Activated T-cell treated with anti-CD3 and anti-CD28 coated beads for 48 hours (primary cell): ENCODE measurements at regions not wholly inside any gene's neighbourhood (a gene's known extent, or its start where the extent isn't known, plus 50 kb on each side); places are given as distances from the start of the nearest gene placed in this dataset.

Source experiments
- DNase-seq: peaks from one replicate; pipeline ENCODE4 v3.0.0-alpha.2; 2020; ENCODE audit warnings: low read depth

DNA sequence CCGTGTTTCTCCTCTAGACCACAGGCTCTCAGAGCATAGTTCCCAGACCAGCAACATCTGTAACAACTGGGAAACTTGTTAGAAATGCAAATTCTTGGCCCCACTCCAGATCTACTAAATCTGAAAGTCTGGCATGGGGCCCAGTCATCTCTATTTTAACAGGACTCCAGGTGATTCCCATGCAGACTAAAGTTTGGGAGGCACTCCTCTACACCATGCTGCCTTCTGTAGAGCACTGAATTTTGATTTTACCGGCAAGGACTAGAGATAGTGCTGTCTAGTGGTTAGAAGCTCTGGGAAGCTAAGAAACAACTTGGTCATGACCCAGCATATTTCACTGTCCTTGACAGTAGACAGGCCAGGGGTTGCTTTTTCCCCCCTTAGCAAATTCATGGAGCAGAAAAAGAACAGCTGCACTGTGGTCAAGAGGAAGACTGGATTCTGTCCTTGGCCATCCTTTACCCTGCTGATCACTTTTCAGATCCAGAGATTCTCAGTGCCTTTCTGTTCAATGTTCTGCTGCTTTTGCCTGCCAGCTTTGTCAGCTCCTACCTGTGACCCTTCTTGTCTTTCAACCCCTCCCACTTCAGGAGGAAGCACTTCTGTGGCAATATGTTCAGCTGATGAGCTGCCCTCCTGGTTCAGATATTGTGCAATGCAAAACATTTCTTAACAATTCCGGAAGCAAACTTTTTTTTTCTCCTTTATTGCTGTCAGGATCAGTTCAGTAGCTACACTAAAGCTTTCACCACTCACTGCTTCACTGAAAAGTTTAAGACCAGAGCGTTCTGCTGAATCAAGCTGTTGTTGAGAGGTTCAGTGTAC lies 133.8 kb upstream of the NUDT4 start:
- no peak for DNase-seq

DNA sequence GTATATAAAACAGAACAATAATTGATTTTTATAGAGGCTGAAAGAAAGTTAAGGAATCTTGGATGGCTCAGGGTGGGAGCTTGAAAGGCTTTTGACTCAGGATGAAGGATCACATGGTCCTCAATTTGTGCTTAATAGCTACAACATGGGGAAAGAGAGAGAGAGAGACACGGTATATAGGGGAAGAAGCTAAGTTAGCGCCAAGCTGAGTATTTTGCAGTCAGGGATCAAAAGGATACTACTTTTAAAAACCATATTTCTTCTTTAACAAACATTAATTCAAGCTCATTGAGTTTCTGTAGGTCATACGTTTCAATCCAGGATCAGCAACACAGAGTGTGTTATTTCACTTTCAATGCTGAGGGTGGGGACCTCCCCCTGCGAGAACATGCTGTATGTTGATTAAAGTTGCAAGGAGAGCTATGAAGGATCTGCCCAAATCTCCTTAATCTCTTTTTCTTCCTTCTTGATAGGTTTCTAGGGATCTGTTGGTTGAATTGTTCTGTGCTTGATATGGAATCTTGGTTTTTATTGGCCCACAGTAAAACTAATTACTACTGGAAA lies 133.1 kb upstream of the NUDT4 start:
- no peak for DNase-seq

DNA sequence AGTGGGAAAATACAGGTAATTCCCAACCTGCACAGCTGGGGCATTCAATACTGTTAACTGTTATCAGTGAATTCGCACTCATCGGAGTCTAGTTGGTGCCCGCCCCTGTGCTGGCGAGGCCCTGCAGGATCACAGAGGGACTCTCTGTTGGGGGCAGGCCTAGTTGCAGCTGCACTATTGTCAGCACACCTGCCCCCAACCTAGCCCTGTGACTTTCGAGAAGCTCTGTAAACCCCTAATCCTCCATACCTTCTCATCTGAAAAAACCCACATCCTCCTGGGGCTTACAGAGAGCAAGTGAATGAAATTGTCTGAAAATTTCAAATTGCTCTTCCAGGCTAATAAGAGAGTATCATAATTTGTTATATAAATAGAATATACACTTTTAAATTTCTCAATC lies 132.2 kb upstream of the NUDT4 start:
- no peak for DNase-seq

DNA sequence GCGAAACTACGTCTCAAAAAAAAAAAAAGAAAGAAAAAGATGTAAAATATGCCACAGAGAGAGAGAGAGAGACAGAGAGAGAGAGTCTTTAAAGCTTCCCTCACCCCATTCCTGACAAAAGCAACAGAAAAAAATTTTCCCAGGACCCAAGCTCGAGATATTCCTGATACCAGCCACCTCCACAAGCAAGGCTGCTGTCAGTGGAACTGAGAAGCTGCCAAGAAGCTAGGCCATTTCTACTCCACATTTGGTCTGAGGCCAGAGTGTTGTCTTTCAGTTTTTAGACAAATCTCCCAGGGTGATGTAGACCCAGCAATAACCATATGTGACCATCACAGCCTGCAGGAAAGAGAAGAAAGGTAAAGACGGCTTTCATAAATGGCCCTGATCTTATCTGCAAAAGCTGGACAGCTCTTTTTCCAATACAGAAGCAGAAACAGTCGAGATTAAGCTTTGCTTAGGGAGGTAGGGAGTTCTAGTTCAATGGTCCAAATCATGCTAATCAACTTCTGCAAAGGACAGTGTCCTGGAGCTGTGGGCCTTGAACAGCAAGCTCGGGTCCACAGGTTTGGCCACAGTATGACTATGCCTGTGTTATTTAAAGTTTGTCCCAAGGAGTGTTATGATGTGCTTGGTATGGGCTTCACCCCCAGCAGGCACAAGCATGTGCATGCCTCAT lies 130.3 kb upstream of the NUDT4 start:
- DNase-seq = no peak

DNA sequence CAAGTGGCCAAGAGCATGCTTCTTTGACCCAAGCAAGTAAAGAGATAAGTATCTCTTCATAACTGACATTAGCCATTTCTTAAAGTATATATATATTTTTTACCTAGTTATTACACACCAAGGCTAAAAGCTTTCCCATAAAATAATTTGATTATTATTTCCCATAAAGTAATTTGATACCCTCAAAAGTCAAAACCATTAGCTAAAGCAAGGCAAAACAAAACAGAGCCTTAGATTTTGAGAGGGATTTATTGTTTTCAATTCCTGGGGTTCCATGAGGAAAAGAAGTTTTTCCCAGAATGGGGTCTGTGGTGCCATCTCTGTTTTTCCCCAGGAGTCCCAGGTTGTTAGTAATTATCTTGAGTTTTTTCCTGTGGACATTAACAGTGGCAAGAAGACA lies 125.5 kb upstream of the NUDT4 start:
- DNase-seq = no peak

DNA sequence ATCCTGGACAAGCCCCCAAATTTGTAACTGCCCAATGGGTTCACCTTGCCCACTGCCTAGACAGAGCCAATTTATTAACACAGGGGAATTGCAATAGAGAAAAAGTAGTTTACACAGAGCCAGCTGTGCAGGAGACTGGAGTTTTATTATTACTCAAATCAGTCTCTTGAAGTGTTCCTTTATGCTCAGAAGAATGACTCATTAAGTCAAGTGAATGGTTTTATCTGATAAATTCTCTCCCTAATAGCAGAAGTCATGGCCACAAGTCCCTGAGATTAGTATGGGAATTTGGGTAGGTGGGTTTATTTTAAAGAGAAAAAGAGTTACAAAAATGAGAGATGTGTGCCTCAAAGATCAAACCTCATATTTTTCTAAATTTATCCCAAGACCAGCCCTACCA lies 122.8 kb upstream of the NUDT4 start:
- DNase-seq = no peak

DNA sequence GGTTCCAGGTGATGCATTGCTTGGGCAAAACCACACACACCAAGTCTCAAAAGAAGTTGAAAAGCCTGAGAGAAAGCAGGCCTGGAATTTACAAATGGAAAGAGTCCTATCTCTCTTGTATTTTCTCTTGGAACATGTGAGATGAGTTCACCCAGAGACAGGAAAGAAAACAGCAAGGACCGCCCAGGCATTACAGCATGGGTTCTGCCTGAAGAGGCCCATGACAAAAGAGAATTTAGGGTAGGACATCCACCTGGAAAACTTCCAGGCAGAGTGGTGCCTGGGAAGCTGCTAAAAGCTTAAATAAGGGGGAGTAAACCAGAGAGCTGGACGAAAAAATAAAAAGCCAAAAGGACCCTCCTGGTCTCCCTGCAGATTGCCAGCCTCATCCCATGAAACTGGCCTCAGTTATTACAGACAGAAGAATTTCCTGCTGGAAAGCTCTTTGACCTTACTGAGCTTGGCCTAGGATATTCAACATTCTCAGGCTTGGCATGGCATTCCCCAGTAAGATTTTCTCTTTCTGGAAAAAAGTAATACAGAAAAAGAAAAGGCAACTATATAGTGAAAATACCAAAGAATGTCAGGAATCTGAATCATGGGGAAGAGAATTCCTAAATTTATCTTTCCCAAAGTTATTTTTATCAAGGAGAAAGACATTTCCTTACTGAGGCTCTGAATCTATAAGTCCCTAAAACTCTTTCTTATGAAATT lies 121.3 kb upstream of the NUDT4 start:
- no peak for DNase-seq

DNA sequence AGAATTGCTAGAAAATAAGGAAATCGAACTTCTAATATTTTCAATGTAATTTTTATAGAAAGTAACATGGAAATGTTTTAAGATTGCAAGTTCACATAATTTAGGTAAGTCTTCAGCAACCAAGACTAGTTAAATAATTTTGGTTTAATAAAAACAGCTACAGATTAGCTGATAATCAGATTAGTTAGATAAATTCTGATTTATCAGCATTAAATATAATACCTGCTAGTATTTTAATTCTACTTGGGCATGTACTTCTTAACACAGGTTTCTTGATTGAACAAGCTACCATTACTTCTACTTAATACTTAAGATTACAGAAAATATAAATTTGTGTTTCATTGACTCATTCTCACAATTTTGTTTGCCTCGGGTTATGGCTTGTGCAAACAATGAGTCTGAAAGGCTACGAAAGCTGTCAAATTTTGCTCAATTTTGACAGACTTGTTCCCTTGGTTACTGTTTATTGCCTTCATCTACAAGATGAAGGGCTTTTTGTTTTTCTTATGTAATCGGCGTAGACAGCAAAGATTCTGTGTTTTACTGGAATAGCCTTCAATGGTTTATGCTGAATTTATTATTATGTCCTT lies 116.1 kb upstream of the NUDT4 start:
- no peak for DNase-seq

DNA sequence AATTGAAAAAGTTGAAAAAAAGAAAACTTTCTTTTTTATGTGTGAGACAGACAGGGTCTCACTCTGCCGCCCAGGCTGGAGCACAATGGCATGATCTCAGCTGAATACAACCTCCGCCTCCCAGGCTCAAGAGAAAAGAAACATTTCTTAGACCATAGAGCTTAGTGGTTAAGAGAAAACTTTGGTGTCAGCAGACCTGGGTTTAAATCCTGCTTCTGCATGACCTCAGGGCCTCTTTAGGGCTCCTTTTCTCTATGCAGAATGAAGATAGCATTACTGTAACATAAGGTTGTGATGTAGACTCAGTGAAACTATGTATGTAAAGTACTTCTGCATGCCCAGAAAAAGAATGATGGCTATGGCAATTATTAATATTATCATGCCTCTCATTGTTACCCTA lies 104.7 kb upstream of the NUDT4 start:
- DNase-seq = no peak

DNA sequence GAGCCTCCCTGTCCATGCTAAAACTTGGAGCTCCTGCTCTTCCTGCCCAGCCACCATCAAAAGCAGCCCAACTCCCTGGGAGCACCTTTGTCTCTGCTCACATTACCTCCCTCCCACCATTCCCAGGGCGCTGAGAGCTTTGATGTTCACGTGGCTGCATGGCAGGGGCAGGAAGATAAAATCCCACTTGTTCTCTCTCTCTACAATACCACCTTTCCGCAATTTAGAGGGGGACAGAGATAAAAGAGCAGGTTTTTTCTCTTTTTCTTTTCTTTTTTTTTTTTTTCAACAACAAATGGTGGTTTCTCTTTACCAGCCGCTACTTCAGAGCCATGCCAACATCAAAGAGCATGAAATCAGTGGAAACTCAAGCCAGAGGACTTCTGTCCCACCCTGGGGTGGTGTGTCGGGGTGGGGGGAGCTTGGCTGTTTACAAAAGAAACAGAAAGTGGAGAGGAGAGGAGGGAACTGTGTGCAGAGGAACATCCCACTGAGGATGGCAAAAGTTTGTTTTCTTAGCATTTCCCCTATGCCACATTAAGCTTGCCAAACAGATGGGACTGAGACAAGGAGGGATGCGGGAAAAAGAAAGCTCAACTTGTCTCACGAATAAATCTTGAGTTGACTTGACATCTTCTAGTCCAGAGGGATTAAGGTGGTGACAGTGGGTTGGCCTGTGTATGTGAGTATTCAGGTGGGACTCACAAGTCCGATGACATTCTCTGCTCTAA lies 103.7 kb upstream of the NUDT4 start:
- DNase-seq = no peak

DNA sequence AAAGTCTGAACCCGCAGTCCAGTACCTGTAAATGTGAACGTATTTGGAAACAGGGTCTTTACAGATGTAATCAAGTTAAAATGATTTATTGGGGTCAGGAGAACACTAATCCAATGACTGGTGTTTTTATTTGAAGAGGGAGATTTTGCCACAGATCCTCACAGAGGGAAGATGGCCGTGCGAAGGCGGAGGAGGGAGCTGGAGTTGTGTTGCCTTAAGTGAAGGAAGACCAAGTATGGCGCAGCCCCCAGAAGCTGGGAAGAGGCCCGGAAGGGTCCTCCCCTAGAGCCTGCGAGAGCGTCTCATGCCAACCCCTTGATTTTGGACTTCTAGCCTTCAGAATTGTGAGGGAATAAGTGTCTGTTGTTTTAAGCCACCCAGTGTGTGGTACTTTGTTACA lies 102.8 kb upstream of the NUDT4 start:
- DNase-seq = no peak

DNA sequence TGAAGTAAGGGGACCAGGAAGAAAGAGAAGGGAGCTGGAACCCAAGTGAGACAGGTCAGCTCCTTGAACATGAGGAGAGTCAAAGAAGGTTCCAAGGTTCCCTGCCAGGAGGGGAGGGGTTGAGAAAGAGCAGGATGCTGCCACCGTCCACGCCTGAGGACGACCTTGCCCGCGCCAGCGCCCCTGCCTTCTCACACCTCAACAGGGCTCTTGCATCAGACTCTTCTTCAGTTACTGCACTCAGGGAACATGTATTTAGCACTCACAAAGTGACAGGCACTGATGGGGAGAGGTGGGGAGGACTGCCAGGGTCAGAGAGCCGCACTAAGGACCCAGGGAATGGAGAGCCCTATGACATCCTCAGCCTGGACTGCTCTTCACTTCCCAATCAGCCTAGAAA lies 102.1 kb upstream of the NUDT4 start:
- DNase-seq = no peak

DNA sequence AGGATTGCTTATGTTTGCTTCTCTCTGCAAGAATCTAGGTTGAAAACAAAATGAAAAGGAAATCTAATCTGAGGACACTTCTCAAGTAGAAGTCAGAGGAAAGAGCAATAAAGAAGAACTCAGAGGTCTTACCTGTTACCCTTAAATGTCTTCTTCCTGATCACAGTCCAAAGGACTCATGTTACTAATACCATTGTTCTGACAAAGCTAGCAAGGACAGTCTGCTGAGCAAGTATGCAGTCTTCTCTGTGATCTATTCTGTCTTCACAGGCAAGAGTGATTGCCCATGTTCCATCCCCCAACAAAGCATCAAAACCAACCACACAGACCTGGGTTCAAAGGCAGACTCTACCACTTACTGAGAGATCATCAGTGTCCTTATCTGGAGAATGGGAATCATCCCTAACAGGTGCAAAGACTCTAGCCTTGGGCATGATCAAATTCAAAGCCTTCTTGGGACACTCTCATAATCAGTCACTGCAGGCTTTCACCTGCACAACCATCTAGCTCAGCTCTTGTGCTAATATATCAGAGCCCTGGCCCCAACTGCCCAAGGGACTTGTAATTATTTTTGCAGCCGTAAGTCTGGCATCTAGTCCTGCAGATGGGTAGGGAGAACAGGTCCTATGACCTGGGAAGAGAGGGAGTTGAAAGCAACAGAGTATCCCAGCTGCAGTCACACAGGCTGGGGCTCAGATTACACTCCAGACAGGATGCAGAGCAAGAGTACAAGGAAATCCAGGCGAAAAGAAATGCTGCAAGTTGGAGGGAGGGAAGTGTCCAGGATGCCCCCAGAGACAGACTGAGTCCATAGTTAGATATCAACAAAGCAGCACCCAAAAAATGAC lies 97.9 kb upstream of the NUDT4 start:
- DNase-seq = no peak

DNA sequence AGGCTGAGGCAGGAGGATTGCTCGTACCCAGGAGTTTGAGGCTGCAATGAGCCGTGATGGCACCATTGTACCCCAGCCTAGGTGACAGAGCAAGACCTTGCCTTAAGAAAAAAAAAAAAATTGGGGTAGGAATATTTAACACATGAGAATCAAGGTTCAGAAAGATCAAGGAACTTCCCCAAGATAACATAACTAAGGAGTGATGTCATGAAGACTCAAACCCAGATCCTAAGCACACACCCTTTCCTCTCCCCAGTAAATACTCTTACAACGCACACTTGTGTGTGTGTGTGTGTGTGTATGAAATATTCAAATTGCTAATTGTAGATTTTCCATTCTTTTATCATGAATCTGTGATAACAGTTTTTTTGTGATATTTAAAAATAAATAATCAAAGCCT lies 90.6 kb upstream of the NUDT4 start:
- no peak for DNase-seq

DNA sequence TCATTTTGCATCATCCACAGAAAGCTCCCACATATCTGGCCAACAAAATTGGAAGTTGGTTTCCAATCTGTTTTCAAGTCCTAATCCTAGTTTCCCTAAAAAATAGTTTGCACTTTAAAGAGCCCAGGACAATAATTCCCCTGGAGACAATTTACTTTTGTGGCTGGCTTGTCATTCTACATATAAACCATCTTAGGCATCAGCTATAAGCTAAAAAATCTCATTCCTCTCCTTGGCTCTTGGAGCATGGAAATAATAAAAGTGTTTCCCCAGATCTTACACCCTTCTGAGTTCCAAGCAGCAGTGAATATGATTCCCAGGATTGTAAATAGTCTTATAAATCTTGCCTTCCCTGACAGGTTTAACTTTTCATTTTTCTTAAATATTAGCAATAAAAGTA lies 89.1 kb upstream of the NUDT4 start:
- DNase-seq = no peak

DNA sequence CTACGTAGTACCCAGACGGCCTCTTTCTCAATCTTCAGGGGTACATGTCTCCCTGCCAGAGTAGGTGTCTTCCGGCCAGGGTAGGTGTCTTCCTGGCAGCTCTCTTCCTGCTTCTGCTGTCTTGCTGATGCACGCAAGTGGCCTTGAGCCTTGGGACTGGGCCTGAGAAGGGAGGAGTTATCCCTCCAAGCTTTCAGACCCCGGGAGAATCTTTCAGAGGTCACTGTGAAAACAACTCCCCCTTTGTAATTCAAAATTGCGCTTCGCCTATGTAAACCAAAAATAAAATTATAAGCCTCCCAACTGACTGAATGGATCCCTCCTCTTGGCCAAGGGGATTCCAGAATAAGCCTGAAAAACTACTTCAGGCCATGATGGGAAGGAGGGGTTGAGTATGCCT lies 87.3 kb upstream of the NUDT4 start:
- no peak for DNase-seq

DNA sequence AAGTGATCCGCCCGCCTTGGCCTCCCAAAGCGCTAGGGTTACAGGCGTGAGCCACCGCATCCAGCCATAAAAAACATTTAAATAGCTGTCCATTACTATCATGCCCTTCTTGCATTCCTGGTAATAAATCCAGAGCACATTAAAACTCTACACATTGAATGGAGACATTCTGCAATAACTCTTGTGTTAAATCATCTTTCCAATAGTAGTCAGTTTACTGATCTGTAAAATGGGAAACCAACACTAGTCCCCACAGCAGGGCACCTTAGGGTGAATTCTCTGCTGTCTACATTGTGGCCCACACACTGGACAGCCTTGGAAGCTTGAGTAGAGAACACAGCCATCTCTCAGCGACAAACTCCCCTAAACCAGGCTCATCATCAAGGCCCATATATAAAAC lies 85.5 kb upstream of the NUDT4 start:
- DNase-seq = no peak

DNA sequence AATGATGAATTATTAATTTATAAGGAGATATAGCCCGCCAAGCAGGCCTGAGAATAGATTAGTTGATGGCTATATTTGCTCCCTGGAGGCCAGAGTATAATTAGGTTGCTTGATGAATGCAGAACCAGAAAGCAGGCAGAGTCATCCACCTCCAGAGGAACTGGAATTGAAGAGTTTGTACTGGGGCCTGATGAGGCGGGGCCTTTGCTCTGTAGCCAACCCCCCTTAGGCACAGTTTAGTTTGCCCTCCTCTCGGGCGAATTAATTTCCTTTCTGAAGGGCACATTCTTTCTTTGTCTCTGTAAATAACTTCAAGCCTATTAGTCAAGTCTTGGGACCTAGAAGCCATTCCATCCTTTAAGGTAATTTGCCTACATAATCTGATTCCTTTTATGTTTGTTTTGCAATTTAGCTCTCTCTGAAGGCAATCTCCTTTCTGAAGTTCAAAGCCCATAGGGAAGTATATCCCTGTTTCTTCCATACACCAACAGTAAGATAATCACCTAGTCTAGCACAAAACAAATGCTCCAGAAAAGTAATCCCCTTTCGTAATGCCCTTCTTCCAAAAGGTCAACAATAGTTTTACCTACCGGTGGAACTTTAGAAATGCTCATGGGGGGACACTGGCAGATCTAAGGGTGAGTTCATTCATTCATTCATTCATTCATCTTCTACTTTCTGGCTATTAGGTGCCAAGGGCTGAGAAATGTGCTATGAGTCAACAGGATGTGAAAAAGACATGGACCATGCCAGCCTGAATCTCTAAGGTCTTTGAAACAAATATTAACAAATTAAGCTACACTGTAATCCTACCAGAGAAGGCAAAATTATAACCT lies 84.8 kb upstream of the NUDT4 start:
- no peak for DNase-seq

DNA sequence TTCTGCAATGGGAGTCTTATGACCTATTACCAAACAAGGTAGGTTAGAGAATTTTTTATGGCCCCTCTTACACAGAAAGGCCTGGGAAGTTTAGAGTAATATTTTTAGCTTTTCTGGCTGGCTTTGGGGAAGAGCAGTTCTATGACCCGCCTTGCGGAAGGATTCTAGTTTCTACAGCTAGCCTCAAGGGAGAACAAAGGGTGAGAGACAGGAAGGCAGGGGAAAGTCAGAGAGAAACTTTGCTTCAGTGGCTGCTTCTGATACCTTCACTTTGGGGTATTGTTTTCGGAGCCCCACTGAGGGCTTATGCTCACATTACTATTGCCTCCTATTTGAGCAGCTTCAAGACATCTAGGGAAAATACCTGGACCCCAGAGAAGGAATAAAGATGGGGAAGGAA lies 80.7 kb upstream of the NUDT4 start:
- no peak for DNase-seq

DNA sequence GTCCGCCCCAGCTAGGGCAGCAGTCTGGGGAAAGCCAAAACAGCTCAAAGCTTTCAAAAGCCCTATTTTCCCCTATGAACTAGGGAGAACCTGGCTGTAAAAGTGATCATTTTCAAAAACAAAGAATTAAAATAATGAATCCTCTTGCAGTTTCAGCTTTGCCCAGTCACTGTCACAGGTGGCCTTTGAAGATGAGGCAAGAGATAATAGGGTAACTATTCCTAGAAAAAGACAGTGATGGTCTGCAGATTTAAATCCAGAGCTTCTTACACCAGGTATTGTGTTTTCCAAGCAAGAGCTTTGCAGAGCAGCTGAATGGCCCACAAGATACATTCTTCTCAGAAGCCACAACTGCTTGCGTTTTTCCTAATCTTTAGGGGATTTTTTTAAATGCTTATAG lies 80.2 kb upstream of the NUDT4 start:
- no peak for DNase-seq
